ENCODE measurements at regions not wholly inside any gene's neighbourhood (a gene's known extent, or its start where the extent isn't known, plus 50 kb on each side); places are given as distances from the start of the nearest gene placed in this dataset.

DNA sequence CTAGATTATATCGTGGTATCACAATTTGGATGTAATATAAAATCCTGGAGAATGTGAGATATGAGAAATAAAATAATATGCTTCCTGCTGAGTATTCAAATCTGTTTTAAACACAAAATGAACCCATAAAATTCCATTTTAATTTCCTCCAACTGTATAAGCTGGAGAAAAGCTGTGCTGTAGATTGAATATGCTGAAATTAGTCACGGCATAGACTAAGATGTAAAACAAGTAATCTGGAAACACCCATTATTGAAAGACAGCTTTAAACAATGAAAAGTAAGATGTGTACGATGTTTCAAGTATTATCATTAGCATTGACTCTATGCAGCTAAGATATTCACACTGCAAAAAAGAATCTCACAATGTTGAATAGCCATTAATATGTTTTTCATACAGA lies 403.4 kb upstream of the BRINP3 start:
- ATAC-seq (ENCODE audit: low read depth) (no peak), DNase-seq (no peak)
- Histone ChIP-seq H2BK120ac (ENCODE audit: low read depth, low read length) (no peak overlapping the region), H3K4me3 (ENCODE audit: insufficient read depth, low read depth, low read length) (no peak overlapping the region), H3K4me2 (ENCODE audit: low read depth, low read length) (no peak overlapping the region), H3K9ac (ENCODE audit: low read depth, low read length) (no peak overlapping the region), H3K27ac (ENCODE audit: insufficient read depth, low read length) (no peak overlapping the region), H4K5ac (ENCODE audit: low read depth, low read length) (no peak overlapping the region), H4K20me1 (ENCODE audit: insufficient read depth, low read length) (no peaks in the 10 kb centered on the region), H3K9me3 (ENCODE audit: control insufficient read depth, insufficient read depth, low read length) (no peaks in the 10 kb centered on the region), H3K9me1 (ENCODE audit: insufficient read depth, low read length) (no peaks in the 10 kb centered on the region), H3K56ac (ENCODE audit: extremely low read depth, insufficient read depth, low read length) (no peak overlapping the region), H4K8ac (ENCODE audit: low read depth in 2 of 2, low read length in 2 of 2) (no peak overlapping the region), H2BK5ac (ENCODE audit: low read depth, low read length, poor library complexity, severe bottlenecking) (no peak overlapping the region), H3K14ac (replicated peaks; ENCODE audit: low read depth, low read length) (no peak overlapping the region), H2AK5ac (ENCODE audit: low read depth, low read length) (no peak overlapping the region), H3K4me1 (ENCODE audit: control insufficient read depth, insufficient read depth, low read length) (no peaks in the 10 kb centered on the region), H3K4ac (ENCODE audit: low read depth, low read length) (no peak overlapping the region), H3K18ac (ENCODE audit: low read depth, low read length) (no peak overlapping the region), H2BK20ac (ENCODE audit: low read depth, low read length) (no peak overlapping the region), H3K27me3 (ENCODE audit: control insufficient read depth, insufficient read depth, low read length) (no peaks in the 10 kb centered on the region), H2BK15ac (ENCODE audit: low read depth, low read length) (no peak overlapping the region), H3K36me3 (ENCODE audit: control insufficient read depth, insufficient read depth, low read length) (no peaks in the 10 kb centered on the region), H3K23ac (ENCODE audit: low read depth, low read length) (no peak overlapping the region), H3K79me1 (ENCODE audit: low read depth in 1 of 2, low read length in 2 of 2) (no peaks in the 10 kb centered on the region), H2AK9ac (replicated peaks; ENCODE audit: low read depth, low read length, poor library complexity) (no peak overlapping the region), H4K91ac (ENCODE audit: insufficient read depth, low read depth, low read length) (no peak overlapping the region), H2AFZ (replicated peaks; ENCODE audit: low read length, poor library complexity) (no peak overlapping the region)
- BruUV-seq (replicated peaks): no TSS peak
- TF ChIP-seq, protein P1, sequence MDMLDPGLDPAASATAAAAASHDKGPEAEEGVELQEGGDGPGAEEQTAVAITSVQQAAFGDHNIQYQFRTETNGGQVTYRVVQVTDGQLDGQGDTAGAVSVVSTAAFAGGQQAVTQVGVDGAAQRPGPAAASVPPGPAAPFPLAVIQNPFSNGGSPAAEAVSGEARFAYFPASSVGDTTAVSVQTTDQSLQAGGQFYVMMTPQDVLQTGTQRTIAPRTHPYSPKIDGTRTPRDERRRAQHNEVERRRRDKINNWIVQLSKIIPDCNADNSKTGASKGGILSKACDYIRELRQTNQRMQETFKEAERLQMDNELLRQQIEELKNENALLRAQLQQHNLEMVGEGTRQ (IDR thresholded peaks at IDR 0.05; ENCODE audit: low read depth, low read length): no peak
- TF ChIP-seq, protein P2, sequence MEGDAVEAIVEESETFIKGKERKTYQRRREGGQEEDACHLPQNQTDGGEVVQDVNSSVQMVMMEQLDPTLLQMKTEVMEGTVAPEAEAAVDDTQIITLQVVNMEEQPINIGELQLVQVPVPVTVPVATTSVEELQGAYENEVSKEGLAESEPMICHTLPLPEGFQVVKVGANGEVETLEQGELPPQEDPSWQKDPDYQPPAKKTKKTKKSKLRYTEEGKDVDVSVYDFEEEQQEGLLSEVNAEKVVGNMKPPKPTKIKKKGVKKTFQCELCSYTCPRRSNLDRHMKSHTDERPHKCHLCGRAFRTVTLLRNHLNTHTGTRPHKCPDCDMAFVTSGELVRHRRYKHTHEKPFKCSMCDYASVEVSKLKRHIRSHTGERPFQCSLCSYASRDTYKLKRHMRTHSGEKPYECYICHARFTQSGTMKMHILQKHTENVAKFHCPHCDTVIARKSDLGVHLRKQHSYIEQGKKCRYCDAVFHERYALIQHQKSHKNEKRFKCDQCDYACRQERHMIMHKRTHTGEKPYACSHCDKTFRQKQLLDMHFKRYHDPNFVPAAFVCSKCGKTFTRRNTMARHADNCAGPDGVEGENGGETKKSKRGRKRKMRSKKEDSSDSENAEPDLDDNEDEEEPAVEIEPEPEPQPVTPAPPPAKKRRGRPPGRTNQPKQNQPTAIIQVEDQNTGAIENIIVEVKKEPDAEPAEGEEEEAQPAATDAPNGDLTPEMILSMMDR (conservative IDR thresholded peaks at IDR 0.05; ENCODE audit: low read depth, low read length): no peak
- no peak for TF ChIP-seq MXI1 (IDR thresholded peaks at IDR 0.05; ENCODE audit: borderline replicate concordance, low read depth, low read length)
- TF ChIP-seq, protein P3, sequence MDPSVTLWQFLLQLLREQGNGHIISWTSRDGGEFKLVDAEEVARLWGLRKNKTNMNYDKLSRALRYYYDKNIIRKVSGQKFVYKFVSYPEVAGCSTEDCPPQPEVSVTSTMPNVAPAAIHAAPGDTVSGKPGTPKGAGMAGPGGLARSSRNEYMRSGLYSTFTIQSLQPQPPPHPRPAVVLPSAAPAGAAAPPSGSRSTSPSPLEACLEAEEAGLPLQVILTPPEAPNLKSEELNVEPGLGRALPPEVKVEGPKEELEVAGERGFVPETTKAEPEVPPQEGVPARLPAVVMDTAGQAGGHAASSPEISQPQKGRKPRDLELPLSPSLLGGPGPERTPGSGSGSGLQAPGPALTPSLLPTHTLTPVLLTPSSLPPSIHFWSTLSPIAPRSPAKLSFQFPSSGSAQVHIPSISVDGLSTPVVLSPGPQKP (IDR thresholded peaks at IDR 0.05; ENCODE audit: borderline replicate concordance, low read depth, low read length): no peak
- TF ChIP-seq SMC3 (IDR thresholded peaks at IDR 0.05; ENCODE audit: low read depth, low read length): no peak
- TF ChIP-seq RCOR1 (IDR thresholded peaks at IDR 0.05; ENCODE audit: insufficient replicate concordance, low read length): no peak
- no peak for TF ChIP-seq CEBPB (IDR thresholded peaks at IDR 0.05; ENCODE audit: low read depth, low read length)
- TF ChIP-seq BHLHE40 (IDR thresholded peaks at IDR 0.05; ENCODE audit: low read depth, low read length): no peak
- TF ChIP-seq POLR2A (IDR thresholded peaks at IDR 0.05; ENCODE audit: low read depth, low read length): no peak
- TF ChIP-seq MAZ (IDR thresholded peaks at IDR 0.05; ENCODE audit: borderline replicate concordance, low read depth, low read length): no peak
- no peak for TF ChIP-seq MAFK (IDR thresholded peaks at IDR 0.05; ENCODE audit: low read depth, low read length)
- TF ChIP-seq NFE2L2 (IDR thresholded peaks at IDR 0.05; ENCODE audit: low read depth, low read length): no peak
- no peak for TF ChIP-seq CHD1 (IDR thresholded peaks at IDR 0.05; ENCODE audit: low read depth, low read length)
- no peak for TF ChIP-seq RAD21 (IDR thresholded peaks at IDR 0.05; ENCODE audit: low read length)
- TF ChIP-seq RFX5 (IDR thresholded peaks at IDR 0.05; ENCODE audit: low read depth, low read length): no peak
- no peak for TF ChIP-seq FOS (IDR thresholded peaks at IDR 0.05; ENCODE audit: low read depth, low read length)
- dilution Hi-C loops (cut with HindIII; ENCODE audit: low sequenced_read_pairs, unreplicated experiment): no loop called here
- CTCF ChIA-PET: interaction anchor here (0.8 kb wide), 1 partner anchor 1874 kb away, joined by 3 read pairs; no protein-coding TSS in a partner anchor
- intact Hi-C loops (cut with micrococcal nuclease): no loop called here
- WGBS, 2 experiments (ENCODE audit: extremely low coverage in 2 of 2, insufficient read length in 1 of 2): no CpG with 5 or more reads among the region's 3 CpGs
- in situ Hi-C loops (cut with MboI; ENCODE audit: low sequenced_read_pairs): no loop called here
- POLR2A ChIA-PET (ENCODE audit: unreplicated experiment): no interaction called here

Data from IMR-90 (cell line).